GM23338 (cell line): ENCODE measurements at regions not wholly inside any gene's neighbourhood (a gene's known extent, or its start where the extent isn't known, plus 50 kb on each side); places are given as distances from the start of the nearest gene placed in this dataset.

Experiments used
- ATAC-seq: fragments of 200-7000 bp; cut with Tn5 transposase; 3 replicates; pipeline ENCODE4 v1.9.1; 2020
- DNase-seq: peaks from one replicate; pipeline ENCODE4 v3.0.0-alpha.2; 2015; ENCODE audit warnings: low spot score
- H2AFZ ChIP-seq: fragments of 200-600 bp; sonication (generic); 2 replicates; pipeline ENCODE4 v1.8.0; 2016; ENCODE audit warnings: antibody characterized with exemption, mild to moderate bottlenecking, moderate library complexity
- H3F3A ChIP-seq: fragments of 200-600 bp; sonication (generic); replicated peaks from 2 replicates; pipeline ENCODE4 v1.8.0; 2017; ENCODE audit warnings: antibody characterized with exemption, mixed run types, low read depth
- H3K27ac ChIP-seq: fragments of 200-600 bp; sonication (generic); 2 replicates; pipeline ENCODE4 v1.6.1; 2016; ENCODE audit warnings: low read depth
- H3K27me3 ChIP-seq: fragments of 200-600 bp; sonication (generic); 2 replicates; pipeline ENCODE4 v1.8.0; 2016; ENCODE audit warnings: mild to moderate bottlenecking, mixed run types, moderate library complexity; ENCODE audit not compliant: insufficient read depth
- H3K36me3 ChIP-seq: fragments of 200-600 bp; sonication (generic); 2 replicates; pipeline ENCODE4 v1.8.0; 2016; ENCODE audit warnings: mild to moderate bottlenecking; ENCODE audit not compliant: insufficient read depth
- H3K4me1 ChIP-seq: fragments of 200-600 bp; sonication (generic); 2 replicates; pipeline ENCODE4 v1.8.0; 2016; ENCODE audit warnings: mild to moderate bottlenecking, moderate library complexity; ENCODE audit not compliant: insufficient read depth
- H3K4me2 ChIP-seq: fragments of 200-600 bp; sonication (generic); 2 replicates; pipeline ENCODE4 v1.7.1; 2017; ENCODE audit warnings: mixed run types
- H3K4me3 ChIP-seq: fragments of 200-600 bp; sonication (generic); 2 replicates; pipeline ENCODE4 v1.6.1; 2016; ENCODE audit warnings: mixed run types
- H3K79me2 ChIP-seq: fragments of 200-600 bp; sonication (generic); replicated peaks from 2 replicates; pipeline ENCODE4 v1.8.0; 2017; ENCODE audit warnings: mild to moderate bottlenecking; ENCODE audit not compliant: insufficient read depth
- H3K9me2 ChIP-seq: fragments of 200-600 bp; sonication (generic); 2 replicates; pipeline ENCODE4 v1.8.0; 2017; ENCODE audit not compliant: insufficient read depth
- H4K20me1 ChIP-seq: fragments of 200-600 bp; sonication (generic); replicated peaks from 2 replicates; pipeline ENCODE4 v1.8.0; 2017; ENCODE audit warnings: mild to moderate bottlenecking; ENCODE audit not compliant: insufficient read depth
- H3K27ac Mint-ChIP-seq: 2 replicates; pipeline ENCODE4 v1.8.0; 2020; ENCODE audit warnings: inconsistent platforms, mild to moderate bottlenecking, moderate library complexity, mixed read lengths
- H3K27me3 Mint-ChIP-seq: 3 replicates; pipeline ENCODE4 v1.8.0; 2022; ENCODE audit warnings: low read depth, mild to moderate bottlenecking, moderate library complexity, mixed read lengths, inconsistent platforms; ENCODE audit not compliant: insufficient read depth, poor library complexity
- H3K36me3 Mint-ChIP-seq: 3 replicates; pipeline ENCODE4 v1.8.0; 2021; ENCODE audit warnings: low read depth, mild to moderate bottlenecking, inconsistent platforms, moderate library complexity, mixed read lengths
- H3K4me1 Mint-ChIP-seq: 3 replicates; pipeline ENCODE4 v1.8.0; 2020; ENCODE audit warnings: mild to moderate bottlenecking, inconsistent platforms, mixed read lengths
- H3K4me3 Mint-ChIP-seq: 3 replicates; pipeline ENCODE4 v1.8.0; 2021; ENCODE audit warnings: moderate library complexity, mild to moderate bottlenecking, inconsistent platforms, mixed read lengths
- H3K9me3 Mint-ChIP-seq: 3 replicates; pipeline ENCODE4 v1.8.0; 2020; ENCODE audit warnings: moderate library complexity, mild to moderate bottlenecking, inconsistent platforms, mixed read lengths
- CREB1 ChIP-seq: fragments of 250-450 bp; sonication (Bioruptor Pico); IDR thresholded peaks from 2 replicates; pipeline ENCODE4 v1.5.0; 2020; ENCODE audit warnings: low read depth, mild to moderate bottlenecking, moderate library complexity
- EZH2 ChIP-seq: fragments of 200-600 bp; sonication (generic); IDR thresholded peaks from one replicate; pipeline ENCODE4 v1.8.0; 2017; ENCODE audit warnings: antibody characterized with exemption, mild to moderate bottlenecking, low read depth; ENCODE audit not compliant: unreplicated experiment
- EZH2phosphoT487 ChIP-seq: fragments of 200-600 bp; sonication (generic); IDR thresholded peaks from one replicate; pipeline ENCODE4 v1.8.1; 2018; ENCODE audit warnings: antibody characterized with exemption; ENCODE audit not compliant: unreplicated experiment
- JUNB ChIP-seq: IDR thresholded peaks from one replicate; pipeline ENCODE4 v1.6.1; 2016; ENCODE audit warnings: antibody characterized with exemption; ENCODE audit not compliant: unreplicated experiment
- NANOG ChIP-seq: IDR thresholded peaks from 2 replicates; pipeline ENCODE4 v1.6.1; 2016; ENCODE audit warnings: antibody characterized with exemption, borderline replicate concordance
- POLR2AphosphoS5 ChIP-seq: IDR thresholded peaks from 2 replicates; pipeline ENCODE4 v1.6.1; 2016; ENCODE audit warnings: antibody characterized with exemption, low read depth
- REST ChIP-seq: IDR thresholded peaks from one replicate; pipeline ENCODE4 v1.6.1; 2018; ENCODE audit warnings: antibody characterized with exemption; ENCODE audit not compliant: unreplicated experiment
- STAT1 ChIP-seq: IDR thresholded peaks from one replicate; pipeline ENCODE4 v1.6.1; 2016; ENCODE audit warnings: antibody characterized with exemption; ENCODE audit not compliant: unreplicated experiment
- ZNF114 ChIP-seq: fragments of 250-450 bp; sonication (Bioruptor Pico); IDR thresholded peaks from 2 replicates; pipeline ENCODE4 v1.5.0; 2020; ENCODE audit warnings: mild to moderate bottlenecking, moderate library complexity
- ZNF331 ChIP-seq: fragments of 250-450 bp; sonication (Bioruptor Pico); IDR thresholded peaks from 2 replicates; pipeline ENCODE4 v1.5.0; 2020; ENCODE audit warnings: low read depth, mild to moderate bottlenecking, moderate library complexity
- TF ChIP-seq, protein P1 (sequence below): fragments of 250-450 bp; sonication (Bioruptor Pico); IDR thresholded peaks from 2 replicates; pipeline ENCODE4 v1.5.0; 2020; ENCODE audit warnings: mild to moderate bottlenecking, moderate library complexity
- TF ChIP-seq, protein P2 (sequence below), 2 experiments: fragments of 200-600 bp in 1 of 2; sonication (generic) in 1 of 2; conservative IDR thresholded peaks; 2 replicates each; pipeline versions ENCODE4 v1.5.1 to v1.6.1; 2016 to 2017; ENCODE audit warnings: antibody characterized with exemption in 2 of 2, low read depth in 2 of 2, mild to moderate bottlenecking in 2 of 2, moderate library complexity in 1 of 2
- TF ChIP-seq, protein P3 (sequence below): IDR thresholded peaks from 2 replicates; pipeline ENCODE4 v1.6.1; 2016; ENCODE audit warnings: antibody characterized with exemption

- no peak overlapping the region for H3K4me3 ChIP-seq
- Mint-ChIP-seq H3K27me3 (no peaks in the 10 kb centered on the region), H3K27ac (no peak overlapping the region), H3K4me3 (no peak overlapping the region), H3K4me1 (peaks cover 9% of the 10 kb centered on the region; the same call in 1 of the 3 replicates), H3K9me3 (no peaks in the 10 kb centered on the region), H3K36me3 (no peaks in the 10 kb centered on the region)
- TF ChIP-seq CREB1 (no peak), STAT1 (no peak), NANOG (no peak), EZH2 (no peak), EZH2phosphoT487 (no peak), ZNF331 (CRISPR knock-in tag) (no peak), ZNF114 (CRISPR knock-in tag) (no peak), REST (no peak), POLR2AphosphoS5 (no peak), JUNB (no peak)
- TF ChIP-seq, protein P1, sequence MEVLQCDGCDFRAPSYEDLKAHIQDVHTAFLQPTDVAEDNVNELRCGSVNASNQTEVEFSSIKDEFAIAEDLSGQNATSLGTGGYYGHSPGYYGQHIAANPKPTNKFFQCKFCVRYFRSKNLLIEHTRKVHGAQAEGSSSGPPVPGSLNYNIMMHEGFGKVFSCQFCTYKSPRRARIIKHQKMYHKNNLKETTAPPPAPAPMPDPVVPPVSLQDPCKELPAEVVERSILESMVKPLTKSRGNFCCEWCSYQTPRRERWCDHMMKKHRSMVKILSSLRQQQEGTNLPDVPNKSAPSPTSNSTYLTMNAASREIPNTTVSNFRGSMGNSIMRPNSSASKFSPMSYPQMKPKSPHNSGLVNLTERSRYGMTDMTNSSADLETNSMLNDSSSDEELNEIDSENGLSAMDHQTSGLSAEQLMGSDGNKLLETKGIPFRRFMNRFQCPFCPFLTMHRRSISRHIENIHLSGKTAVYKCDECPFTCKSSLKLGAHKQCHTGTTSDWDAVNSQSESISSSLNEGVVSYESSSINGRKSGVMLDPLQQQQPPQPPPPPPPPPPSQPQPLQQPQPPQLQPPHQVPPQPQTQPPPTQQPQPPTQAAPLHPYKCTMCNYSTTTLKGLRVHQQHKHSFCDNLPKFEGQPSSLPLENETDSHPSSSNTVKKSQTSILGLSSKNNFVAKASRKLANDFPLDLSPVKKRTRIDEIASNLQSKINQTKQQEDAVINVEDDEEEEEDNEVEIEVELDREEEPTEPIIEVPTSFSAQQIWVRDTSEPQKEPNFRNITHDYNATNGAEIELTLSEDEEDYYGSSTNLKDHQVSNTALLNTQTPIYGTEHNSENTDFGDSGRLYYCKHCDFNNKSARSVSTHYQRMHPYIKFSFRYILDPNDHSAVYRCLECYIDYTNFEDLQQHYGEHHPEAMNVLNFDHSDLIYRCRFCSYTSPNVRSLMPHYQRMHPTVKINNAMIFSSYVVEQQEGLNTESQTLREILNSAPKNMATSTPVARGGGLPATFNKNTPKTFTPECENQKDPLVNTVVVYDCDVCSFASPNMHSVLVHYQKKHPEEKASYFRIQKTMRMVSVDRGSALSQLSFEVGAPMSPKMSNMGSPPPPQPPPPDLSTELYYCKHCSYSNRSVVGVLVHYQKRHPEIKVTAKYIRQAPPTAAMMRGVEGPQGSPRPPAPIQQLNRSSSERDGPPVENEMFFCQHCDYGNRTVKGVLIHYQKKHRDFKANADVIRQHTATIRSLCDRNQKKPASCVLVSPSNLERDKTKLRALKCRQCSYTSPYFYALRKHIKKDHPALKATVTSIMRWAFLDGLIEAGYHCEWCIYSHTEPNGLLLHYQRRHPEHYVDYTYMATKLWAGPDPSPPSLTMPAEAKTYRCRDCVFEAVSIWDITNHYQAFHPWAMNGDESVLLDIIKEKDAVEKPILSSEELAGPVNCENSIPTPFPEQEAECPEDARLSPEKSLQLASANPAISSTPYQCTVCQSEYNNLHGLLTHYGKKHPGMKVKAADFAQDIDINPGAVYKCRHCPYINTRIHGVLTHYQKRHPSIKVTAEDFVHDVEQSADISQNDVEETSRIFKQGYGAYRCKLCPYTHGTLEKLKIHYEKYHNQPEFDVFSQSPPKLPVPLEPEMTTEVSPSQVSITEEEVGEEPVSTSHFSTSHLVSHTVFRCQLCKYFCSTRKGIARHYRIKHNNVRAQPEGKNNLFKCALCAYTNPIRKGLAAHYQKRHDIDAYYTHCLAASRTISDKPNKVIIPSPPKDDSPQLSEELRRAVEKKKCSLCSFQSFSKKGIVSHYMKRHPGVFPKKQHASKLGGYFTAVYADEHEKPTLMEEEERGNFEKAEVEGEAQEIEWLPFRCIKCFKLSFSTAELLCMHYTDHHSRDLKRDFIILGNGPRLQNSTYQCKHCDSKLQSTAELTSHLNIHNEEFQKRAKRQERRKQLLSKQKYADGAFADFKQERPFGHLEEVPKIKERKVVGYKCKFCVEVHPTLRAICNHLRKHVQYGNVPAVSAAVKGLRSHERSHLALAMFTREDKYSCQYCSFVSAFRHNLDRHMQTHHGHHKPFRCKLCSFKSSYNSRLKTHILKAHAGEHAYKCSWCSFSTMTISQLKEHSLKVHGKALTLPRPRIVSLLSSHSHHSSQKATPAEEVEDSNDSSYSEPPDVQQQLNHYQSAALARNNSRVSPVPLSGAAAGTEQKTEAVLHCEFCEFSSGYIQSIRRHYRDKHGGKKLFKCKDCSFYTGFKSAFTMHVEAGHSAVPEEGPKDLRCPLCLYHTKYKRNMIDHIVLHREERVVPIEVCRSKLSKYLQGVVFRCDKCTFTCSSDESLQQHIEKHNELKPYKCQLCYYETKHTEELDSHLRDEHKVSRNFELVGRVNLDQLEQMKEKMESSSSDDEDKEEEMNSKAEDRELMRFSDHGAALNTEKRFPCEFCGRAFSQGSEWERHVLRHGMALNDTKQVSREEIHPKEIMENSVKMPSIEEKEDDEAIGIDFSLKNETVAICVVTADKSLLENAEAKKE = no peak
- TF ChIP-seq, protein P2, sequence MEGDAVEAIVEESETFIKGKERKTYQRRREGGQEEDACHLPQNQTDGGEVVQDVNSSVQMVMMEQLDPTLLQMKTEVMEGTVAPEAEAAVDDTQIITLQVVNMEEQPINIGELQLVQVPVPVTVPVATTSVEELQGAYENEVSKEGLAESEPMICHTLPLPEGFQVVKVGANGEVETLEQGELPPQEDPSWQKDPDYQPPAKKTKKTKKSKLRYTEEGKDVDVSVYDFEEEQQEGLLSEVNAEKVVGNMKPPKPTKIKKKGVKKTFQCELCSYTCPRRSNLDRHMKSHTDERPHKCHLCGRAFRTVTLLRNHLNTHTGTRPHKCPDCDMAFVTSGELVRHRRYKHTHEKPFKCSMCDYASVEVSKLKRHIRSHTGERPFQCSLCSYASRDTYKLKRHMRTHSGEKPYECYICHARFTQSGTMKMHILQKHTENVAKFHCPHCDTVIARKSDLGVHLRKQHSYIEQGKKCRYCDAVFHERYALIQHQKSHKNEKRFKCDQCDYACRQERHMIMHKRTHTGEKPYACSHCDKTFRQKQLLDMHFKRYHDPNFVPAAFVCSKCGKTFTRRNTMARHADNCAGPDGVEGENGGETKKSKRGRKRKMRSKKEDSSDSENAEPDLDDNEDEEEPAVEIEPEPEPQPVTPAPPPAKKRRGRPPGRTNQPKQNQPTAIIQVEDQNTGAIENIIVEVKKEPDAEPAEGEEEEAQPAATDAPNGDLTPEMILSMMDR (conservative IDR thresholded peaks at IDR 0.05; ENCODE audit: low read depth in 2 of 2) = no peak
- TF ChIP-seq, protein P3, sequence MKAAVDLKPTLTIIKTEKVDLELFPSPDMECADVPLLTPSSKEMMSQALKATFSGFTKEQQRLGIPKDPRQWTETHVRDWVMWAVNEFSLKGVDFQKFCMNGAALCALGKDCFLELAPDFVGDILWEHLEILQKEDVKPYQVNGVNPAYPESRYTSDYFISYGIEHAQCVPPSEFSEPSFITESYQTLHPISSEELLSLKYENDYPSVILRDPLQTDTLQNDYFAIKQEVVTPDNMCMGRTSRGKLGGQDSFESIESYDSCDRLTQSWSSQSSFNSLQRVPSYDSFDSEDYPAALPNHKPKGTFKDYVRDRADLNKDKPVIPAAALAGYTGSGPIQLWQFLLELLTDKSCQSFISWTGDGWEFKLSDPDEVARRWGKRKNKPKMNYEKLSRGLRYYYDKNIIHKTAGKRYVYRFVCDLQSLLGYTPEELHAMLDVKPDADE = no peak
- H3K4me2 ChIP-seq = no peak overlapping the region
- H3K27ac ChIP-seq = no peak overlapping the region
- H3K36me3 ChIP-seq = no peaks in the 10 kb centered on the region
- H2AFZ ChIP-seq = no peak overlapping the region
- DNase-seq = no peak
- H3F3A ChIP-seq = no peaks in the 10 kb centered on the region
- H3K27me3 ChIP-seq = no peaks in the 10 kb centered on the region
- ATAC-seq = no peak
- H3K79me2 ChIP-seq = no peaks in the 10 kb centered on the region
- no peaks in the 10 kb centered on the region for H3K4me1 ChIP-seq
- no peaks in the 10 kb centered on the region for H4K20me1 ChIP-seq
- H3K9me2 ChIP-seq = no peaks in the 10 kb centered on the region
Observed at GRCh38 chr7:38112075-38112474, 66.0 kb upstream of the STARD3NL start.
